Cortex of kidney (tissue), 1 donor: ENCODE measurements at regions not wholly inside any gene's neighbourhood (a gene's known extent, or its start where the extent isn't known, plus 50 kb on each side); places are given as distances from the start of the nearest gene placed in this dataset.
"Not testable (repeated sequence)": the region's sequence is repeated elsewhere in the genome, so short reads cannot be mapped to it uniquely, and the experiment has no call there.

ENCODE experiments used
- DNase-seq: peaks from one replicate; lab custom pipeline; 2025; lab: John Stamatoyannopoulos, UW

- not testable (repeated sequence) for DNase-seq
Observed at GRCh38 chr10:63848871-63849270, 327.7 kb downstream of the REEP3 start.

- DNase-seq = no peak
Observed at GRCh38 chr10:63862860-63863259, 341.7 kb downstream of the REEP3 start.

DNA sequence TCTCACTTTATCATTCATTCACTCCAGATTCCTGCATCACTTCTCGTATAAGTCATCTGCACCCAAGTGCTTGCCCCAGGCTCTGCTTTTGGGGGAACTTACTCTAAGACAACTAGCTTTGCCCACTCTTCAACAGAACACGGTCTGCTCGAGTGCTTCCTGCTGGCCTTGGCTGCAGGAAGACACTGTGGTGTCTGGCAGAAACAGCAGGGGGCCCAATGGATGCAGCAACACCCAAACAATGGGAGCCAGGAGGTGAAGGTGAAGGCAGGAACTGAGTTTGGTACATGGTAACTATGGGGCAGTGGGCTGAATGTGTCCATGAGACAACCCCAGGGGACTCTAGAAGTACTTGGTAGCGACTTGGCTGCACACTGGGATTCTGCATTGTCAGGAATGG, 344.0 kb downstream of the REEP3 start:
- no peak for DNase-seq

- no peak for DNase-seq
Observed at GRCh38 chr10:63866075-63866746, 345.0 kb downstream of the REEP3 start.

DNA sequence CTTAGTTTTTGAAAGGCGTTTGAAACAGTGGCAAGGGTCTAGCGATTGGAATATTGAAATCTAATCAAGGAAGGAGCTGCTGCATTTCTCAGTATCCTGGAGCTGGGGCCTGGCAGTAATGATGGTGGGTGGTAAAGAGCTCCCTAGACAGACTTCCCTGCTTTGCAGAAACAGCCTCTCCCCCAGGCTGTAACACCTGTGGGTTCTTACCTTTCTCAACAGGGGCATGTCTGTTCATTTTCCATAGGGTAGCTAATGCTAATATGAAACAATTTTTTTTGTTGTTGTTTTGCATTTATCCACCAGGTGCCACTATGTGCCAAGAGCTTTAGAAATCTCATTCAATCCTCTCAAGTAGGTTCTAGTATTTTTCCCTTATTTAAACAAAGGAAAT, 345.5 kb downstream of the REEP3 start:
- no peak for DNase-seq

GRCh38 chr10:63878428-63878827, 357.2 kb downstream of the REEP3 start:
- DNase-seq = no peak

DNA sequence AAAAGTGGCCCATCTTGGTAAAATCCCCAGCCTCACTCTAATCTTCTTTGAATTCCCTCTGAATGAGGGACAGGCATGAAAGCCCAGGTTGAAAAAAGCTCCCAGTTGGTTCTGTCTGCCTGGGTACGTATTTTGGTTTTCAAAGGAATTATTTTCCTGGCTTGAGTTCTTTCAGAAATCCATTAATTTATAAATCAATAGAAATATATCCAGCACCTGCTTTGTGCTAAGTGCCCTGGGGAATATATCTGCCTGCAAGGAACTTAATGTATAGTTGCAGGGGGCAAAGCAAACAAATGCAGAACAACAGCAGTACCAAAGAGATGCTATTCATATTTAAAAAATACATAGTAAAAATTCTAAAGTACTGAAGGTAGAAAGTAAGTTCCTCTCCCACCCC, 362.7 kb downstream of the REEP3 start:
- DNase-seq = no peak

- DNase-seq = no peak
Observed at GRCh38 chr10:63884426-63884825, 363.2 kb downstream of the REEP3 start.

DNA sequence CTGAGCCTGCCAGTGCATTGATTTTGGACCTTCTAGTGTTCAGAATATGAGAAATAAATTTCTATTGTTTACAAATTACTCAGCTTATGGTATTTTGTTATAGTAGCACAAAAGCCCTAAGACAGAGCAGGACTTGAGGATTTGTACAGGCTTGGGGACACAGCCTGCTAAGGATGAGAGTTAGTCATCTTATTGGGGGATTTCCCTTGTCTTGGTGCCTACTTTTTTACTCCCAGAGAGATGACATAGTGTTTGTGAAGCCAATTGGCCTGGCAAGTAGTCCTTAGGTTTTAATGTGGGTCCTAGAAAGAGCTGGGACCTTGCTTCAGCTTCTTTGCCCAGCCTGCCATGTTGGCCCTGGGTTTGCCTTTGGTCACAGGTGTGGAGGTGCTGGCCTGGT, 364.0 kb downstream of the REEP3 start:
- no peak for DNase-seq

- DNase-seq = no peak
Observed at GRCh38 chr10:63886281-63887022, 365.3 kb downstream of the REEP3 start.

DNA sequence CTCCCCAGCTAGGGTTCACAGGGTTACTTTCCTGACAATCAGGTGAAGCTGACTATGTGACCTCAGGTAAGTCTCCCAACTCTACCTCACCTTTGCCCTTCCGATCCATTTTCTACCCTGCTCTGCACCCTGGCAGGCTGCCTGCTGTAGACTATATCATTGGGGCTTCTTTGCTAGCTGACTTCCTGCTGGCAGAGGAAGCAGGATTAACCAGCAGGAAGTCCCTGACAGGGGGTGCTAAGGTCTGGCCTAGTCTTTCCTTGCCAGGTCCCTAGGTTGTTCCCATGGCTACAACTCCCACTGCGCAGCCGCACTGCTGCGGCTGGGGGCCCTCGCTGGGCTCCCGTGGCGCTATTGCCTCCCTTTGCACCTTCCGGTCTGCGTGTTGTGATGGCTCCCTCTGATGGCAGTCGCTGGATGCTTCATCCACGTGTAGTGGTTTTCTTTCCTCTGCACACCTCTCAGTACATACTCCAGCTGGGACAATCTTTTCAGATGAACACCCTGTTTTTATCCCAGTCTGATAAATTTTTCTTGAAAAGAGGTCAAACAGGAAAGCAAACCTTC, 365.9 kb downstream of the REEP3 start:
- no peak for DNase-seq

DNA sequence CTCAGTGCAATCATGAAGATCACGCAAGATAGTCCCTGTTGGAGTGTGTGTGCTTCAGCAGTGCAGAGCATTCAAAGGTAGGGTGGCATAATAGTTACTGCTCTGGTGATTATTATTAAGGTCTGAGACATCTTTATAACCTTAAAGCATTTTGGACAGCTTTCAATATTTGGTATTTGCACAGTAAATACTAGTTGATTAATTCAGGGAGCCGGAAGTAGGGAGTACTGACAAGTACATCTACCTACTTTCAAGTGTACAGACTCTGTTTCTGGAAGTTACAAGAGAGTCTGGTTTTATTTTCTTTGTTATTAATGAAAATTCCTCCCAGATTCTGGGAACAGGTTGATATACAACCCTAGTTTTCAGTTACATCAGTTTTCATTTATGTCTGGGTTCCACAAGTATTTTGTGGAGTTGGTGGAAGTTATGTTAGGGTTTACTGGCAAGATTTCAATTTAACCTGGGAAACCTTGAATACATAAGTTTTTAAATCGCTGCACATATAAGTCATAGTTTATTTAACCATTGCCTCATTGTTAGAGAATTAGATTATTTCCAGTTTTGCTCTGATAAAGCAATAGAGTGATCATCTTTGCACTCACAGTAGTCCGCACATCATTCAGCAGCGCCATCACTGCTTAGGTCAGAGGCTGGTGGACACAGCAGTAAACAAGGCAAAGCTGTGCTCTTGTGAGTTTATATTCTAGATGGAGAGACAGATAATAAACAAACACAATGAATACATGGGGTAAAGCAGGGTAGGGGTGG, 366.6 kb downstream of the REEP3 start:
- no peak for DNase-seq

GRCh38 chr10:63889803-63890202, 368.6 kb downstream of the REEP3 start:
- no peak for DNase-seq

GRCh38 chr10:63896992-63897391, 375.8 kb downstream of the REEP3 start:
- DNase-seq = no peak

- DNase-seq = no peak
Observed at GRCh38 chr10:63899673-63900300, 378.6 kb downstream of the REEP3 start.

- no peak for DNase-seq
Observed at GRCh38 chr10:63901228-63901627, 380.0 kb downstream of the REEP3 start.

- DNase-seq = no peak
Observed at GRCh38 chr10:63901881-63902280, 380.7 kb downstream of the REEP3 start.

- DNase-seq = no peak
Observed at GRCh38 chr10:63910806-63911205, 389.6 kb downstream of the REEP3 start.

DNA sequence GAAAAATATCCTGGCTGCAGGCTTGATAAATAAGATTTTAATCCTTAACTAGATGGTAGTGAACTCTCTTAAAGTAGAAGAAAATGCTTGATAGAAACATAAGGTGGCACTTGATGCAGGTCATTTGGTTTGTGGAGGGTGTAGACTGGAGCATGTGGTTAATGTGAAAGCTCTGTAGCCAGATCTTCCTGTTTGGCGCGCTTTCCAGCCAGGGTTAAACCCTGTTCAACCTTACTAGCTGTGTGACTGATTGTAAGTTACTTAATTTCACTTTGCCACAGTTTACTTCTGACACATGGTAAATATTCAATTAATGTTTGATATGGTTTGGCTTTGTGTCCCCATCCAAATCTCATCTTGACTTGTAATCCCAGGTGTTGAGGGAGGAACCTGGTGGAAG, 394.0 kb downstream of the REEP3 start:
- no peak for DNase-seq

DNA sequence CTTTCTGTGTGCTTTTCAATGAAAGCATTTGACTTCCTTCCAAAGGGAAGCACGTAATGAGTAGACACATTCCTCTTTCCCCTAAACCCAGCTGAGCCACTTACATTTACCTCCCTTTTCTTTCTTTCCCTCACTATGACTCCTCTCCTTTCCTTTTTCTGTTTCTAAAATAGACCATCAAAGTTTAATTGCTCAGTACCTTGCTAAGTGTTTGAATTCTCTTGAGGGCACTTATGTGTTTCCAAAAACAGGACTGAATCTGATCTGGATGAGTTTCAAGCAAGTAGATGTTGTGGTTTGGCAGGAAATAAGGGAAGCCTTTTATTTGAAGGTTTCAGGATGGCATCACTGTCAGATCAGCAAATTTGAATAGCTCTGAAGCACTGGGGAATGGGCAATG, 396.2 kb downstream of the REEP3 start:
- no peak for DNase-seq

DNA sequence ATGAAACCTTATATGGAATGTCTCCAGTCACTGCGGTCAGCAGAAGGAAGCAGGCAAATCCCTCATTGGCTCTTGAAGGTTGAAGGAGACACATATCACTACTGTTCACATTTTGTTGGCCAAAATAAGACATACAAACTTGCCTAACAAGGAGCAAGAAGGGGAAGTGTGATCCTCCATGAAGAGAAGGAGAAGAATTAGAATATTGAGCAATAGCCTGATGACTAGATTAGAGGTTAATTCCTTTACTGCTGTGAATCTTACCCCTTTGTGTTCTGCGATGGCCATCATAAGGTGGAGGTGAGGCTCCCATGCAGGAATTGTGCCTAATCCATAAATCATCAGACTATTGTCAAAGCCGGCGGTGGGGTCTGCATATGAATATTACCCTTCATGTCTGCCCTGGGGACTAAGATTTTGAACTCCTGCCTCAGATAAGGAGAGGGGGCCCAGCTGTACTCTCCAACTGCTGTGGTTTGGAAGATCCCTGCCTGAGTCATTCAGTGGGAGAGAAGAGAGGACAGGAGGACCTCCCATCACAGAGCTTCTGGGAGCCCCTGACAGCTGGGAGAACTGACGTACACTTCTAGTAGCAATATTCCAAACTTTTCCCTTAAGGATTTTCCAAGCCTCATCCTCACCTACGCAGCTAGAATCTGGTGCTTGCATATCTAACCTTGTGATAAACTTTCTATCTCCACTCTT, 398.5 kb downstream of the REEP3 start:
- no peak for DNase-seq

- no peak for DNase-seq
Observed at GRCh38 chr10:63920926-63921325, 399.7 kb downstream of the REEP3 start.
